Upper lobe of left lung (tissue), 6 donors: ENCODE measurements at regions not wholly inside any gene's neighbourhood (a gene's known extent, or its start where the extent isn't known, plus 50 kb on each side); places are given as distances from the start of the nearest gene placed in this dataset.

Experiments used
- ATAC-seq, 2 donors: fragments of 200-7000 bp; cut with Tn5 transposase; one replicate each; pipeline ENCODE4 v1.9.1; 2022; ENCODE audit warnings: mild to moderate bottlenecking in 2 of 2, moderate library complexity in 2 of 2; ENCODE audit not compliant: low FRiP score in 2 of 2
- DNase-seq, 2 donors: peaks; one replicate each; pipeline ENCODE4 v3.0.0-alpha.2; 2019 to 2020
- H3K27ac ChIP-seq, 4 donors: fragments of 200-600 bp; sonication (generic); one replicate each; pipeline ENCODE4 v1.5.1; 2016 to 2019
- H3K27me3 ChIP-seq, 4 donors: fragments of 200-600 bp; sonication (generic); one replicate each; pipeline ENCODE4 v1.5.1; 2017 to 2019
- H3K36me3 ChIP-seq, 4 donors: fragments of 200-600 bp; sonication (generic); one replicate each; pipeline ENCODE4 v1.5.1; 2016 to 2019
- H3K4me1 ChIP-seq, 4 donors: fragments of 200-600 bp; sonication (generic); one replicate each; pipeline ENCODE4 v1.5.1; 2018 to 2019
- H3K4me3 ChIP-seq, 4 donors: fragments of 200-600 bp; sonication (generic); one replicate each; pipeline ENCODE4 v1.5.1; 2017 to 2019; ENCODE audit warnings: mild to moderate bottlenecking in 2 of 4, moderate library complexity in 1 of 4
- H3K9me3 ChIP-seq, 4 donors: fragments of 200-600 bp; sonication (generic); one replicate each; pipeline ENCODE4 v1.5.1; 2018 to 2019
- CTCF ChIP-seq, 6 experiments: fragments of 450-650 bp in 4 of 6; fragments of 200-600 bp in 2 of 6; sonication (generic) in 2 of 6; IDR thresholded peaks; one replicate each; pipeline ENCODE4 v1.5.1; 2016 to 2019; ENCODE audit warnings: antibody characterized with exemption in 6 of 6
- EP300 ChIP-seq, 4 donors: sonication (generic); formaldehyde crosslinking; IDR thresholded peaks; one replicate each; pipeline ENCODE4 v1.5.1; 2017; ENCODE audit warnings: antibody characterized with exemption in 4 of 4, control low read depth in 2 of 4
- POLR2A ChIP-seq, 4 donors: fragments of 450-650 bp; IDR thresholded peaks; one replicate each; pipeline ENCODE4 v1.5.1; 2016 to 2017; ENCODE audit warnings: antibody characterized with exemption in 4 of 4, mild to moderate bottlenecking in 2 of 4
- POLR2AphosphoS5 ChIP-seq, 2 donors: sonication (generic); formaldehyde crosslinking; IDR thresholded peaks; one replicate each; pipeline ENCODE4 v1.5.1; 2017; ENCODE audit warnings: antibody characterized with exemption in 2 of 2
- WGBS, 2 donors: methylation state at CpG; one replicate each; pipeline ENCODE4 v1.1.5; 2017 to 2018; 5-methylcytosine and 5-hydroxymethylcytosine counted together
- donor health status: DM: no; HTN: no; CAD: no; lungs with moderate emphysema.
- donor health status: DM: no; HTN: yes; CAD: no; lungs with severe emphysema.

- ATAC-seq: no peak
- Histone ChIP-seq H3K4me3 (no peak overlapping the region), H3K27me3 (no peaks in the 10 kb centered on the region), H3K4me1 (no peaks in the 10 kb centered on the region), H3K36me3 (no peaks in the 10 kb centered on the region), H3K27ac (no peak overlapping the region), H3K9me3 (no peaks in the 10 kb centered on the region)
- DNase-seq: no peak
- TF ChIP-seq POLR2AphosphoS5 (IDR thresholded peaks at IDR 0.05): no peak
- no peak for TF ChIP-seq EP300 (IDR thresholded peaks at IDR 0.05)
- no peak for TF ChIP-seq CTCF (IDR thresholded peaks at IDR 0.05)
- TF ChIP-seq POLR2A (IDR thresholded peaks at IDR 0.05): no peak
- WGBS, 2 donors: 79 to 94% methylated on average over 3 to 6 of the region's 6 CpGs
These were observed 449.1 kb downstream of the BCOR start for GRCh38 chrX:39648548-39649254.

GRCh38 chrX:39650768-39651347 lies 446.9 kb downstream of the BCOR start:
- DNase-seq: peak in 1 of 2 donors; percentile 19
- H3K36me3 ChIP-seq: no peaks in the 10 kb centered on the region
- H3K27ac ChIP-seq: no peak overlapping the region
- WGBS, 2 donors: 72 to 90% methylated on average over 10 to 12 of the region's 12 CpGs
- H3K27me3 ChIP-seq: no peaks in the 10 kb centered on the region
- no peak overlapping the region for H3K4me3 ChIP-seq
- H3K4me1 ChIP-seq: no peaks in the 10 kb centered on the region
- no peak for TF ChIP-seq EP300 (IDR thresholded peaks at IDR 0.05)
- TF ChIP-seq POLR2A (IDR thresholded peaks at IDR 0.05): no peak
- no peak for TF ChIP-seq POLR2AphosphoS5 (IDR thresholded peaks at IDR 0.05)
- TF ChIP-seq CTCF (IDR thresholded peaks at IDR 0.05): no peak
- H3K9me3 ChIP-seq: no peaks in the 10 kb centered on the region
- no peak for ATAC-seq

- no peak for TF ChIP-seq POLR2A (IDR thresholded peaks at IDR 0.05)
- TF ChIP-seq CTCF (IDR thresholded peaks at IDR 0.05): peak in 3 of 6 experiments; percentile 14 to 24 (median 20)
- no peak for TF ChIP-seq EP300 (IDR thresholded peaks at IDR 0.05)
- Histone ChIP-seq H3K27ac (no peak overlapping the region), H3K4me3 (no peak overlapping the region), H3K36me3 (no peaks in the 10 kb centered on the region), H3K4me1 (no peaks in the 10 kb centered on the region), H3K9me3 (no peaks in the 10 kb centered on the region), H3K27me3 (no peaks in the 10 kb centered on the region)
- ATAC-seq: no peak
- no peak for DNase-seq
- 52 to 62% methylated on average over 3 to 5 of the region's 5 CpGs for WGBS, 2 donors
These were observed 445.4 kb downstream of the BCOR start for GRCh38 chrX:39652336-39652735.

GRCh38 chrX:39653691-39654090 lies 444.1 kb downstream of the BCOR start:
- DNase-seq: no peak
- Histone ChIP-seq H3K27ac (no peak overlapping the region), H3K36me3 (no peaks in the 10 kb centered on the region), H3K9me3 (no peaks in the 10 kb centered on the region), H3K4me1 (no peaks in the 10 kb centered on the region), H3K4me3 (no peak overlapping the region), H3K27me3 (no peaks in the 10 kb centered on the region)
- TF ChIP-seq CTCF (IDR thresholded peaks at IDR 0.05) (no peak), POLR2A (IDR thresholded peaks at IDR 0.05) (no peak), POLR2AphosphoS5 (IDR thresholded peaks at IDR 0.05) (no peak), EP300 (IDR thresholded peaks at IDR 0.05) (no peak)
- no peak for ATAC-seq
- WGBS, 2 donors: 40 to 53% methylated on average over 7 to 10 of the region's 10 CpGs
